Skin of body (tissue), 1 donor: ENCODE measurements at regions not wholly inside any gene's neighbourhood (a gene's known extent, or its start where the extent isn't known, plus 50 kb on each side); places are given as distances from the start of the nearest gene placed in this dataset.

Experiments
- DNase-seq: peaks from one replicate; lab custom pipeline; 2025; lab: John Stamatoyannopoulos, UW

GRCh38 chr2:120881981-120882788, 146.5 kb downstream of the GLI2 start:
- no peak for DNase-seq

GRCh38 chr2:120883607-120884440, 148.2 kb downstream of the GLI2 start:
- DNase-seq = no peak

- DNase-seq = no peak
Observed at GRCh38 chr2:120884472-120885290, 149.0 kb downstream of the GLI2 start.

GRCh38 chr2:120885321-120885720, 149.7 kb downstream of the GLI2 start:
- no peak for DNase-seq

GRCh38 chr2:120885749-120886148, 150.1 kb downstream of the GLI2 start:
- no peak for DNase-seq

GRCh38 chr2:120886534-120887319, 151.1 kb downstream of the GLI2 start:
- DNase-seq = no peak

- DNase-seq = no peak
Observed at GRCh38 chr2:120887320-120887697, 151.6 kb downstream of the GLI2 start.

GRCh38 chr2:120887741-120888231, 152.1 kb downstream of the GLI2 start:
- no peak for DNase-seq

GRCh38 chr2:120888851-120889250, 153.2 kb downstream of the GLI2 start:
- no peak for DNase-seq

GRCh38 chr2:120889936-120890335, 154.3 kb downstream of the GLI2 start:
- DNase-seq = no peak

GRCh38 chr2:120890566-120891360, 155.1 kb downstream of the GLI2 start:
- DNase-seq = no peak

- no peak for DNase-seq
Observed at GRCh38 chr2:120892271-120892966, 156.8 kb downstream of the GLI2 start.

- DNase-seq = no peak
Observed at GRCh38 chr2:120892967-120893667, 157.4 kb downstream of the GLI2 start.

- DNase-seq = no peak
Observed at GRCh38 chr2:120893811-120894584, 158.3 kb downstream of the GLI2 start.

GRCh38 chr2:120894966-120895365, 159.3 kb downstream of the GLI2 start:
- no peak for DNase-seq

- DNase-seq = no peak
Observed at GRCh38 chr2:120896126-120896525, 160.5 kb downstream of the GLI2 start.

GRCh38 chr2:120896901-120897300, 161.2 kb downstream of the GLI2 start:
- no peak for DNase-seq

GRCh38 chr2:120897399-120897798, 161.7 kb downstream of the GLI2 start:
- DNase-seq = no peak
